MG63 (cell line): ENCODE measurements at regions not wholly inside any gene's neighbourhood (a gene's known extent, or its start where the extent isn't known, plus 50 kb on each side); places are given as distances from the start of the nearest gene placed in this dataset.
A peak's percentile ranks its signal among the peaks of the same experiment; 100 is the strongest.
"Not testable (repeated sequence)": the region's sequence is repeated elsewhere in the genome, so short reads cannot be mapped to it uniquely, and the experiment has no call there.

Source experiments
- DNase-seq: peaks from one replicate; pipeline ENCODE4 v3.0.0-alpha.2; 2020
- H3K27me3 ChIP-seq: fragments of 250-450 bp; sonication (Bioruptor Pico); 2 replicates; pipeline ENCODE4 v1.5.1; 2020; ENCODE audit warnings: mild to moderate bottlenecking, moderate library complexity
- H3K36me3 ChIP-seq: fragments of 250-450 bp; sonication (Bioruptor Pico); 2 replicates; pipeline ENCODE4 v1.5.1; 2020; ENCODE audit warnings: mild to moderate bottlenecking, moderate library complexity
- H3K4me3 ChIP-seq: fragments of 250-450 bp; sonication (Bioruptor Pico); 2 replicates; pipeline ENCODE4 v1.5.1; 2020; ENCODE audit warnings: mild to moderate bottlenecking, moderate library complexity
- H3K9me3 ChIP-seq: fragments of 250-450 bp; sonication (Bioruptor Pico); 2 replicates; pipeline ENCODE4 v1.5.1; 2020; ENCODE audit warnings: mild to moderate bottlenecking, moderate library complexity

- not testable (repeated sequence) for DNase-seq, H3K36me3 ChIP-seq, H3K4me3 ChIP-seq, H3K27me3 ChIP-seq, H3K9me3 ChIP-seq
Measured at GRCh38 chr9:64370344-64370743, 914.7 kb downstream of the FOXD4L5 start.

GRCh38 chr9:64369644-64370043, 915.4 kb downstream of the FOXD4L5 start:
- H3K4me3 ChIP-seq, H3K27me3 ChIP-seq, H3K9me3 ChIP-seq, DNase-seq, H3K36me3 ChIP-seq: not testable (repeated sequence)

GRCh38 chr9:64369114-64369513, 915.9 kb downstream of the FOXD4L5 start:
- not testable (repeated sequence) for H3K27me3 ChIP-seq, H3K4me3 ChIP-seq, H3K9me3 ChIP-seq, H3K36me3 ChIP-seq
- peak; percentile 73 for DNase-seq

- DNase-seq, H3K36me3 ChIP-seq, H3K9me3 ChIP-seq, H3K4me3 ChIP-seq, H3K27me3 ChIP-seq: not testable (repeated sequence)
Measured at GRCh38 chr9:64368644-64368942, 916.4 kb downstream of the FOXD4L5 start.

GRCh38 chr9:64367826-64368643, 917.0 kb downstream of the FOXD4L5 start:
- DNase-seq, H3K36me3 ChIP-seq, H3K4me3 ChIP-seq, H3K9me3 ChIP-seq, H3K27me3 ChIP-seq: not testable (repeated sequence)
